MV-4-11 (cell line): ENCODE measurements at regions not wholly inside any gene's neighbourhood (a gene's known extent, or its start where the extent isn't known, plus 50 kb on each side); places are given as distances from the start of the nearest gene placed in this dataset.
"Not testable (repeated sequence)": the region's sequence is repeated elsewhere in the genome, so short reads cannot be mapped to it uniquely, and the experiment has no call there.

ENCODE experiments used
- DNase-seq: peaks from one replicate; lab custom pipeline; 2025; lab: John Stamatoyannopoulos, UW

DNA sequence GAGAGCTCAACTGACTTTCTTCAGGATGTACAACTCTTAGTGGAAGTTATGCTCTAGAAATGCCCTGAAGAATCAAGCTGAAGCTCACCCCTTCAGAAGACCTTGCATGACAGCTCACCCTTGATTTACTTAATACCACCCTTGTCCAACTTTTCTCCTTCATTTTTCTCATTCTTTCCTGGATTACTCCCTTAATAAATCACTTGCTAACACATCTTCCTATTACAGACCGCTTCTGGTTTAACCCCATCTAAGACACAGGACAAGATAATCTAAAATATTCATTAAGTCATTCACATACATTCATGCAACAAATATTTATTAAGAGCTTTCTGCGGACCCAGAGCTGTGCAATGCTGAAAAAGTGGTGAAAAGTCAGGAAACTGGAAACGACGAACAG, 630.7 kb upstream of the RORB start:
- no peak for DNase-seq

DNA sequence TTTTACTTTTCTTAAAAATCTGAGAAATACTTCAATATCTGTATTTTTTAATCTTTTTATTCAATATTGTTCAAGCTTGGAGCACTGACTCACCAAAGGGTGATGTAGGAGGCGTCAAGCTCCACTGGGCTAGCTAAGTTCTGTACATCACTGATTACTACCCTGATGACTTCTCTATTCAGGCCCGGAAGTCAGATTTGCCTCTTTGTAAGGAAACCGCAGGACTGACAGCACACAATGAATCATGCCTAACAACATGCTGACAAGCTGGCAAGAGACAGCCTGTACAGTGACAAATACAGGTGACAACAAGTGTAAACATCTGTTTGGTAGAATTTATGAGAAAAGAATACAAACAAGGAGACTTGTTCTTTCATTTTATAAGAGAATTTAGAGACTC, 627.9 kb upstream of the RORB start:
- DNase-seq, result peak; percentile 76

DNA sequence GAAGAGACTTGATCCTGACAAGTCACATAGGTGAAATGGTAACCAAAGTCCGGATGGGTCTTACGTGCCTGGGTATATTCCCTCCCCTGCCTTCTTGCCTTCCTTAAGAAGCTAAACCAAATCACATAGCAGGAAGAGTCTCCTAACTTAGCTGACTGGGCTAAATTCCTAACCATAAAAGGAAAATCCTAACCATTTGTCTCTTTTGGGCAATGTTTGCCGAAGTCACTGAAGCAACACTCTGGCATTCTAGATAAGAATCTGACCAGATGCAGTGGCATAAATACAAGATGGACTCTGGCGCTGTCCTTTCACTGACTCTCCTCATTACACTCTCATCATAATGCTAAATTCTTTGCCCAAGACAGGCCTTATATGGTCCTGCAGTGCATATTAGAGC, 625.5 kb upstream of the RORB start:
- no peak for DNase-seq

DNA sequence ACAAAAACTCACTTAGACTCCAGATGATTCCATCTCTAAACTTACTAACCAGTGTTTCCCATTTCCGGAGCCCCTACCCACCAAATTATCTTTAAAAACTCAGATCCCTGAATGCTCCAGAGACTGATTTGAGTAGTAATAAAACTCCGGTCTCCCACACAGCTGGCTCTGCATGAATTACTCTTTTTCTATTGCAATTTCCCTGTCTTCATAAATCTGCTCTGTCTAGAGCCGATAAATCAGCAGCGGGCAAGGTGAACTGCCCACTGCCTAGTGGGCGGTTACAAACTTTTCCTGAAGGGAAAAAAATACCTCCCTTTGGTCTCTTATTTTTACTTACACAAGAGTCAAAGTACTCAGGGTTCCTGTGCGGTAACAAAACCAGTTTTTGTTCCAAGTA, 624.4 kb upstream of the RORB start:
- no peak for DNase-seq

DNA sequence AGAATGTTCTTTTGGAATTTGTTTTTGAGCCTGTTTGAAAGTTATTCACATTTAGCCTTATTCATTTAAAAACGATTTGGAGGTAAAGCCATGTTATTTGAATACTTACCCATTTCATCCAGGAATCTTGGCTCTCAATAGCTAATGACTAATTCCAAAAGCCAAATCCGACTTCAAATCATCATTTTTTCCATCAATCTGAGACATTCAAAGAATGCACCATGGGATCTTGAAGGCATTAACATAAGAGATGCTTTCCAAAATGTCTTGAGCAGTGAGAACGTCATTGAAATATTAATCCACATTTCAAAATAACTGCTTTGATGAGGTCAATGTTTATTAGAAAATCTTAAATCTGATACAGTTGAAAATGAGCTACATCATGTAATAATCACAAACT, 617.0 kb upstream of the RORB start:
- DNase-seq, result no peak

DNA sequence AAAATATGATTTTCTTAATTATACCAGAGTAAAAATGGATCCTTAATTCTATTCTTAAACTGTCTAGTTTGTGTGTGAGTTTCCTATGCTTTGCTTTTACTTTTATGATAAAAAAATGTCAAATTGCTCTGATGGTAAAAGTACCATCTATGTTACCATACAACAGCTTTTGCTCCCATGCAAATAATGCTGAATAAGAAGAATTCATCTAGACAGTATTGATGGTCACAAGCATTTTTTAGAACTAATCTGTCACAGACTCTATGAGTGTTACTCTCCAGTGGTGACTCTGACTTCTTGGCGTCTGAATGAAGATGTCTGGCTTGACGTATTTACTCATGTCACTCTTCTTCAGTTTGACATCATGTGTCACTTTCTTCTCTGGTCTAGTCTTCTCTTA, 608.1 kb upstream of the RORB start:
- DNase-seq, result no peak

DNA sequence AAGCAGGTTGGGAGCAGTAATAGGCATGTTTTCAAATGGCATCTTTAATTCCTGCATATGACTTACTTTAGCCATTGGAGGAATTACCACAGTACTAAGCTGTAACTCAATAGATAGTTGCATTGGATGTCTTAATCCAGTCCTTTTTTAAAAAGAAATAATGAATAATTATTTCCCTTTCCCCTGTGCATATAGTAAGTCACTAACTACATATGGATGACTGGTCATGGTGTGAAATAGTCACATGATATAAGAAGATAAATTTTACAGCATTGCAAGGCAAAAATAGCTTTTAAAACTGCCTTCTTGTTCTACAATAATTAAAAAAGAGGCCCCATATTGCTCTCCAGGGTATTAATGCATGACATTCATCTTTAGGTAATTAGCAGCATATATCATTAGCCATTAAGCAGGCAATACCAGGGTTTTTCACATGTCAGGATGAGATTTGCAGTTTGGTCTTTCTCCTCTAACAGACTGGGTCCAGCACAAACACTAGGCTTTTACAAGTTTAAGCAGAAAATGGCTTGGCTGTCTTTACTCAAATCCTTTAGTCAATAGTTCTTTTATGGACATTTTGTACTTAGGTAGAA, 606.4 kb upstream of the RORB start:
- no peak for DNase-seq

DNA sequence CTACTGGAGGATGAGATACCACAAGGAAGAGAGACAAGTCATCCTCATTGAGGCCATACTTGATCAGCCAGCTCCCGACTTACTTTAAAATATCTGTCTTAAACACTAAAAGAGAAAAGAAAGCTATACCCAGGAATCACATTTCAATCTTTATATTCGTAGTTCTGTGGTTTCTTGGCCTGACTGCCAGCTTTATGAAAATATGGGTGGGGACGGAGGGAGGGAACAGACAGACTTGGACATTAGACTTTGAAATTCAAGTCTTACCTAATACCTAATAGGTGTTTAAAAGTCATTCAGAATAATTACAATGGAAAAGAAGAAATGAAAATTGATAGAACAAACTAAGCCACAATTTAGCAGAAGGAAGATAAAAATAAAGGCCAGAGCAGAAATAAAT, 604.8 kb upstream of the RORB start:
- no peak for DNase-seq

DNA sequence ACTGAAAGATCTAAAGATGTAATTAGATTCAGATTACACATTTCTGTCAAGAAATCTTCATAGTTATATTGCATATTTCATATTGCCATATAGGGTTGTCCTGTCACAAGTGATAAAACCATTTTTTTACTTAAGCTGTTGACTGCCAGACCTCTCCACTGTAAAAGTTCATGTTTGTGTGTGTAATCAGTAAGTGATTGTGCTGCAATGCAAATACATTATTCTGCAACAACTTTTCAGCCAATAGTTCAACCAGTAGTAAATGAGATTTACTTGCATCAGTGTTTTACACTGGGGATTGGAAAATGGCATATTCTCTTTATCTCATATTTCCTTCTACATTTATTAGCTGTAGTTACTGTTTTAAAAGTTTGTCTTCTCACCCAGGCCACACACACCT, 603.9 kb upstream of the RORB start:
- DNase-seq, result no peak

DNA sequence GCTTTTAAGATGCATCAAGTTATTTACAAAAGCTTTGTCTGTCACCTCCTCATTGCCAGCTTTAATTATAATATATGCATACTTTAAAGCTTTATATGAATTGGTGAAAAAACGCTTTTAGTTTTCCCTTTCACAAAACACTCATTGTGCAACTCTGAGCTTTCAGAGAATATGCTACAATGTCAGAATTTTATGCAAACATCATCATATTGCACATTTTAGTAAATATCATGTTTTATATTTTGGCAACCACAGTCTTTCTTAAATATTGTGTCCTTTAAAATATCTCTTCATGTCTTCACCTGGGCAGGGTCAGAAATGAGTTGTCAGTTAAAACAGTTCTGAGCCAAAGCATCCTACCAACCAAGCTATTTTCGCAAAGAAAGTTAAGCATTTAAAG, 601.1 kb upstream of the RORB start:
- no peak for DNase-seq

DNA sequence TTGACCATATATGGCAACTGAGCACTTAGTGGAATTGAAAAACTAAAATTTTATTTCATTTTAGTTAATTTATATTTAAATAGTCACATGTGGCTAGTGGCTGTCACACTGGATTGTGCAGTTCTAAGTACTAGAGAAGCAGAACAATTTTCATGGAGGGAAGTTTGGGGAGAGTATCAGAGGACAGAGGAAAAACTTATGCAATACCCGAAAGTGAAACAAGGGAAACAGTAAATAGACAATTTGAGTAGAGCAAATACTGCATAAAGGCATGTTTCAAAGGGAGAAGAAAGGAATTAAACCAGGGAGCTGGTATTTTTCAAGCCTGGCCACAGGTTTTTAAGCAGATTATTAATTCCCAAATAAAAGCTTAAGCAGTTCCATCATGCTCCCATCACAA, 590.5 kb upstream of the RORB start:
- DNase-seq, result peak; percentile 57

DNA sequence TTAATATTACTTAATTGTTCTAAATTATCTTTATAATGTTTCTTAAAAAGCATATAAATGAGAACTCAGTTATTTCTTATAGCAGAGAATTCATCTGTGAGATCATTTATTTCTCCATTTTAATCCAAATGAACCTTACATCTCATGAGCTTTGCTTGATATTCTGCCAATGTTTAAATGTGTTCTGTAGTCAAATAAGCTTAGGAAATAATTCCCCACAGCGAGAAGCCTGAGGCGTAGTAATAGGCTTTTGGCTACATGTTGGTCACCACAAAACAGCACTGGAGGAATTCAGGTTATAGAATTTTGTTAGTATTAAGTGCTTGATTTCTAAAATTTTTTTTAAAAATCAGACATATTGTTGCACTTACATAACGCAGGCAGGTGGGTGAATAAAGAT, 585.3 kb upstream of the RORB start:
- no peak for DNase-seq

DNA sequence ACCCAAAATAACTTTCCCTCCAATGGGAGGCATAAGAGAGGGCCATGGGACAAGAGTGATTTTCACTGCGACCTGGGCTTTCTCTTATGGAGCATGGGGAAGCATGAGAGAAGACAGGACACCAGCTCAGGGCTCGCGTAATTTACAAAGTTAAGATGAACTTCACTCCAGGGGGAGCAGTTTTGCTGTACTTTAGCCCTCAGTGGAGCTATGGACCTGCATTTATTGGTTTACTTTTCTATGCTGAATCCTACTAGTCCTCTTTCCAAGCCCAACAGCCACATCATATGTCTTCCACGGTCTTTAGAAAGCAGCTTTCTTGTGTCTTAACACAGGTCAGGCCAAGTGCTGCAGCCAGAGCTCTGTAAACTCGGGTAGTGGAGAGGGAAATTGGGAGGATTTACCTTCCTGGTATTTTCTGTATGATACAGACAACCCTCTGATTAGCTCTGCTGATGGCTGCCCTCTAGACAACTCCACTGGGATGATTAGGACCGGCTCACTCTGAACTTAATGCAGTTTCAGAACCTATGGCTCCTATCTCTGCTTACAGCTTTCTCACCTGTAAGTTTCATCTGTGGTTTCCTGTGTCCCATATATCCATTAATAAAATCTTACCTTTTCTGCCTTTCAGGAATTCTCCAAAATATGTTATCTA, 581.0 kb upstream of the RORB start:
- DNase-seq, result no peak

DNA sequence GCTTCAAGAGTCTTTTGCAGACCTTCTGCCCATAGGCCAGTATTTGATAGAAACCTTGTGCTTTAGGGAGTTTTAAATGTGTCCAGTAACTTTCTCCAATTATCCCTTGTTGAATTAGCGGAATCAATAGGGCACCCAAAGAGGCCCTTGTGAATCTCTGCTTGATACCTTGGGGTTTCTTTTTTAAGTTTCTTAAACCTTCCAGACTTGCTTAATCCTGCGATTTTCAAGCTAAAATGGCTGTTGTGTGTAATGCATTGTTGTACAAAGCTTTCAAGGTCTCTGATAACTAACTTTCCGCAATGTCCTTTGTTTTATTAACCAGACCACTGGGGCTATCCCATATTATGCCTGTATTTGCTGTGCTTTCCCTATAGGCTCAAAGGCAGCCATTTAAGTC, 577.4 kb upstream of the RORB start:
- no peak for DNase-seq

DNA sequence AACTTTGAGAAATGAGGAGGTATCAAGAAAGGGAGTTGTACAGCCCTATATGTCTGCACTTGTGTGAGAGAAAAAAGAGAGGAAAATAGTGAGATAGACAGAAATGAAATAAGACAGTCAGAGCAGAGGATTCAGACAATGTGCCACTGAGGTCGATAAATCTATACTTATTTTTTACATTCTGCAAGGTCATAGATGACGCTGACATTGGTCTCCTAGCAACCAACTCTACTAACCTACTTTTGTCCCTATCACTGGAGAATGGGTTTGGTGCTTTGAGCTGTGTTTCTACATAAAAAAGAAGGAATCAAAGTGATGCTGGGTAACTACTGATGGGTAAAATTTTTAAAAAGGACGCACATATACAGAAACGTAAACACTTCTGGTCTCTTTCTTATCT, 573.3 kb upstream of the RORB start:
- DNase-seq, result no peak

DNA sequence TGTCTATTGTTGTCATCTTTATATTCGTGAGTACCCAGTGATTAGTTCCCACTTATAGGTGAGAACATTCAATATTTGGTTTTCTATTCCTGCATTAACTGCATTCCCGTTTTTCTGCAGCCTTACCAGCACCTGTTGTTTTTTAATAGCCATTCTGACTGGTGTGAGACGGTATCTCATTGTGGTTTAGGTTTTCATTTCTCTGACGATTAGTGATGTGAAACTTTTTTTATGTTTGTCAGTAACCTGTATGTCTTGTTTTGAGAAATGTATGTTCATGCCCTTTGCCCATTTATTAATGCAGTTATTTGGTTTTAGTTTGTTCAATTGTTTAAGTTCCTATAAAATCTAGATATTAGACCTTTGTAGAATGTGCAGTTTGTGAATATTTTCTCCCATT, 546.0 kb upstream of the RORB start:
- DNase-seq, result no peak

DNA sequence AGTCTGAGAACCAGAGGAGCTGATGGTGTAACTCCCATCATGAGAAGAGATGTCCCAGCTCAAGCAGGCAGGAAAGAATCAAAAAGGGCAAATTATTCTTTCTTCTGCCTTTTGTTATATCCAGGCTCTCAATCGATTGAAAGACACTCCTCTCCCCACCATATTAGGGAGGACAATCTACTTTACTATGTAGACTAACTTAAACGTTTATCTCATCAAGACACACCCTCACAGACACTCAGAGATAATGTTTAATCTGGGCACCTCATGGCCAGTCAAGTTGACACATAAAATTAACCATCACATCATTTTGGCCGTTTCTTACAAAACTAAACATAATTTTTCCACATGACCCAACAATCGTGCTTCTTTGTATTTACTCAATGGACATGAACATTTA, 534.3 kb upstream of the RORB start:
- DNase-seq, result no peak

DNA sequence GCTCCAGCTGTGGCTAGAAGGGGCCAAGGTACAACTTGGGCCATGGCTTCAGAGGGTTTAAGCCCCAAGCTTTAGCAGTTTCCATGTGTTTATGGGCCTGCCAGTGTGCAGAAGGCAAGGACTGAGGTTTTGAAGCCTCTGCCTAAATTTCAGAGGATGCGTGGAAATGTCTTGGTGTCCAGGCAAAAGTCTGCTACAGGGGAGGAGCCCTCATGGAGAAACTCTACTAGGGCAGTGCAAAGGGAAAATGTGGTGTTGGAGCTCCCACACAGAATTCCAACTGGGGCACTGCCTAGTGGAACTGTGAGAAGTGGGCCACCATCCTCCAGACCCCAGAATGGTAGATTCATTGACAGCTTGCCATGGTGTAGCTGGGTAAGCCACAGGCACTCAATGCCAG, 527.2 kb upstream of the RORB start:
- no peak for DNase-seq

DNA sequence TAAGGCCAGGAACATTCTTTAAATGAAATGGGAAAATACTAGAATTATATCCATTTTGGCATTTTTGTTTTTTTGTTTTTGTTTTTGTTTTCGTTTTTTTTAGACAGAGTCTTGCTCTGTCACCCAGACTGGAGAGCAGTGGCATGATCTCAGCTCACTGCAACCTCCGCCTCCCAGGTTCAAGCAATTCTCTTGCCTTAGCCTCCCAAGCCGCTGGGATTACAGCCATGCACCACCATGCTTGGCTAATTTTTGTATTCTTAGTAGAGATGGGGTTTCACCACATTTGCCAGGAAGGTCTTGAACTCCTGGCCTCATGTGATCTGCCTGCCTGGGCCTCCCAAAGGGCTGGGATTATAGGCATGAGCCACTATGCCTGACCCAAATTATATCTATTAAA, 520.7 kb upstream of the RORB start:
- DNase-seq, result not testable (repeated sequence)

DNA sequence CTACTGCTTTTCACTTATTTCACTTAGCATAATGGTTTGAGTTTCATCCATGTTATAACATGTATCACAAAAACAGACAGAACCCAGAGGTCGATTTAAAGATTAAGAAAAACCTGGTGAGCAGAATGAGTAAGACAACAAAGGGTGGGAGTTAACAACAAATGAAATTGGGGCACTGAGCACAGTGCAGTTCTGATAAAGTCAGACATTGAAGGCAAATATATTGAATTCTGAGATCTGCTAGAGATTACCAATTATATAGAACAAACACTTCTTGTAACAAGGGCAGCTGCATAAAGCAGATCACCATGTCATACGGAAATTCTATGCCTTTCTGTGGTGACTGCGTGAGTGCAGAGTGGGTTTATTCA, 517.3 kb upstream of the RORB start:
- DNase-seq, result no peak

DNA sequence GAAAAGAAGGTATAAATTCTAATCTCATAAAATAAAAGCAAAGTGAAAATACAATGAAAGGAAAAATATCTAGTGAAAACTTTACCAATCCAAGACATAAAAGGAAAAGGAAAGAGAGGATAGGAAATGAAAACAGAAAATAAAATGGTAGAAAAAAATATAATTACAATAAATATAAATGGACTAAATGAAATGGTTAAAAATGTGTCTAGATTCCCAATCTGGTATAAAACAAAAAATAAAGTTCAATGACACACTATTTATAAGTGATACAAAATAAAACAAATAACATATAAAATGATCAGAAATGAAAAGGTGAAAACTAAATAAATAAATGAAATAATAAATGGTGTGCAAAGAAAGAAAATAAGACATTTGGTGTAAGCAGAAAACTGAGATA, 516.4 kb upstream of the RORB start:
- DNase-seq, result no peak

DNA sequence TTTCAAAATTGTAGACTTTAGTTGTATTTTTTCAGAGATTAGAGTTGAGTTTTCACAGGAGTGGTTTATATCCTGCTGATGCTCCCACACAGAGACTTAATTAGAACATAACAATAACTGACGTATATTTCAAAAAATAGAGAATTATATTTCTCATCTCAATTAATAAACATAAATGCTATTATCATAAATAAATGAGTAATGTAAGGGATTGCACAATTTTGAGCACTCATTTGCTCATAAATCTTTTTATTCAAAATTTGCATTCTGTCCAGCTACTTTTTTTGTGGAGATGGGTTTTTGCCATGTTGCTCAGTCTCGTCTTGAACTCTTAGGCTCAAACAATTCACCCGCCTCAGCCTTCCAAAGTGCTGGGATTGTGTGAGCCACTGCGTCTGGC, 515.7 kb upstream of the RORB start:
- DNase-seq, result no peak

DNA sequence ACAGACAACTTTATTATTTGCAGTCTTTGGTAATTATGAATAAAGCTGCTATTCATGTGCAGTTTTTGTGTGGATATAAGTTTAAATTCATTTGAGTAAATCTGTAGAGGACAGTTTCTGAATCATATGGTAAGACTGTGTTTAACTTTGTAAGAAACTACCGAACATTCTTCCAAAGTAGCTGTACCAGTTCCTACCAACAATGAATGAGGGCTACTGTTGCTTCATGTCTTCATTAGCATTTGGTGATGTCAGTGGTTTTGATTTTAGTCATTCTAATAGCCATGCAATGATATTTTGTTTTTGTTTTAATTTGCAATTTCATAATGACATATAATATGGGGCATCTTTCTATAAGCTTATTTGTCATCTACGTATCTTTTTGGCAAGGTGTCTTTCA, 501.3 kb upstream of the RORB start:
- no peak for DNase-seq

DNA sequence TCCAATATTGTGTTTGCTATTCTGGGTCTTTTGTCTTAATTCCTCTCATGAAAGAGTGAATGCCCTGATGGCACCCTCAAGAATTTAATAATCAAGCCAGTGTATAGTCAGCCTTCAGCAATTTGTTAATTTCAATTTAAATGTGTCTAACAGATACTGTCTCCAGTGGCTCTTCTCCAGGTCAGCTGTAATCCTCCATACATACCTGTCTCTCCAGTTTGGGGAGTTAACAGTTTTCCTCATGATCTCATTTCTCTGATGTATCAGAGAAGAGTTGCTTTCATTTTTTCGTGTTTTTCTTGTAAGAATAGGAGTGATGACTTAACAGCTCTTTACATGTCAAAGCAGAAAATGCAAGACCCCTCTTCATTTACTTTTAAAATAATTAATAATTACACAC, 500.3 kb upstream of the RORB start:
- no peak for DNase-seq

DNA sequence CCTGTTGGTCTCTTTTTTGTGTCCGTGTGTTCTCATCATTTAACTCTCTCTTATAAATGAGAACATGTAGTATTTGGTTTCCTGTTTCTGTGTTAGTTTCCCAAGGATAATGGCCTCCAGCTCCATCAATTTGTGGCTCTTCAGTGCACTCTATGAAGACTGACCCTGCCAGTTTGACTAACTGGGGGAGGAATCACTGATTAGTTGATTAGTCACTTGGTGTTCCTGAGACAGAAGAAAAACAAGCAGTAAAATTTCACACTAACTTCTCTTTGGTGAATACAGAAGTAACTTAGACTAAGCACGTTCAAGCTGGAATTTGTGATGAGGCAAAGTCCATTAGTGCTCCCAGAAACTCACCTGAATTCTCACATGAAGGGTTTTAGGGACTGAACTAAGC, 495.8 kb upstream of the RORB start:
- no peak for DNase-seq
